ENCODE measurements at regions not wholly inside any gene's neighbourhood (a gene's known extent, or its start where the extent isn't known, plus 50 kb on each side); places are given as distances from the start of the nearest gene placed in this dataset.

DNA sequence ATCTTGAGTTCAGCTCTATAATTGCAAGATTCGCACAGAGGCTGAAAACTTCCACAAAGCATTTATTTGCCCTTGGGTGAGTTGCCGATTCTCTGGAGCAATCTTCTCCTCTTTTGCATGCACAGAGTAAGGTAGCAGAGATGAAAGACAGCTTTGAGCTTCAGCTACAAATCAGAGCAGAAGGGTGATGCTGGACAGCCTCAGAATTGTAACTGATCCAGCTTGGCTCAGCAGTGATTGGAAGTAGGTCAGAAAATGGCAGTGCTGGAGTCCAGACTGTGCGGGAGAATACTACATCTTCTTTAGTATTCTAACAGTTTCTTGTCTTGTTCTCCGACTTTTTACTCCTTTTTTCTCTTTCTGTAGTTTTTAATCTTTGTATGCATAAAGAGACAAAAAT lies 55.4 kb upstream of the CDC14C start:
- TF ChIP-seq, protein P1, sequence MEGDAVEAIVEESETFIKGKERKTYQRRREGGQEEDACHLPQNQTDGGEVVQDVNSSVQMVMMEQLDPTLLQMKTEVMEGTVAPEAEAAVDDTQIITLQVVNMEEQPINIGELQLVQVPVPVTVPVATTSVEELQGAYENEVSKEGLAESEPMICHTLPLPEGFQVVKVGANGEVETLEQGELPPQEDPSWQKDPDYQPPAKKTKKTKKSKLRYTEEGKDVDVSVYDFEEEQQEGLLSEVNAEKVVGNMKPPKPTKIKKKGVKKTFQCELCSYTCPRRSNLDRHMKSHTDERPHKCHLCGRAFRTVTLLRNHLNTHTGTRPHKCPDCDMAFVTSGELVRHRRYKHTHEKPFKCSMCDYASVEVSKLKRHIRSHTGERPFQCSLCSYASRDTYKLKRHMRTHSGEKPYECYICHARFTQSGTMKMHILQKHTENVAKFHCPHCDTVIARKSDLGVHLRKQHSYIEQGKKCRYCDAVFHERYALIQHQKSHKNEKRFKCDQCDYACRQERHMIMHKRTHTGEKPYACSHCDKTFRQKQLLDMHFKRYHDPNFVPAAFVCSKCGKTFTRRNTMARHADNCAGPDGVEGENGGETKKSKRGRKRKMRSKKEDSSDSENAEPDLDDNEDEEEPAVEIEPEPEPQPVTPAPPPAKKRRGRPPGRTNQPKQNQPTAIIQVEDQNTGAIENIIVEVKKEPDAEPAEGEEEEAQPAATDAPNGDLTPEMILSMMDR (conservative IDR thresholded peaks at IDR 0.05; ENCODE audit: low read depth, low read length): no peak
- no peak for TF ChIP-seq EZH2 (IDR thresholded peaks at IDR 0.05; ENCODE audit: borderline replicate concordance, low read depth, low read length, poor library complexity, severe bottlenecking)
